PFSK-1 (cell line): ENCODE measurements at regions not wholly inside any gene's neighbourhood (a gene's known extent, or its start where the extent isn't known, plus 50 kb on each side); places are given as distances from the start of the nearest gene placed in this dataset.

ENCODE experiments used
- FOXP2 ChIP-seq: optimal IDR thresholded peaks from 2 replicates; pipeline ENCODE3; 2011; ENCODE audit warnings: borderline replicate concordance, control low read depth, inconsistent platforms; ENCODE audit not compliant: insufficient read depth; ENCODE audit errors: extremely low read length, extremely low read depth
- TAF1 ChIP-seq: IDR thresholded peaks from 2 replicates; pipeline ENCODE4 v1.6.1; 2012; ENCODE audit warnings: low read length, control low read depth, borderline replicate concordance; ENCODE audit not compliant: insufficient read depth
- TF ChIP-seq, protein P1 (sequence below), 2 experiments: IDR thresholded peaks; 2 replicates each; pipeline versions ENCODE4 v1.6.1 to v1.8.0; 2011 to 2012; ENCODE audit warnings: low read depth in 2 of 2, low read length in 2 of 2, control low read depth in 1 of 2, inconsistent platforms in 1 of 2, mild to moderate bottlenecking in 1 of 2, moderate library complexity in 1 of 2; ENCODE audit not compliant: insufficient read depth in 1 of 2

DNA sequence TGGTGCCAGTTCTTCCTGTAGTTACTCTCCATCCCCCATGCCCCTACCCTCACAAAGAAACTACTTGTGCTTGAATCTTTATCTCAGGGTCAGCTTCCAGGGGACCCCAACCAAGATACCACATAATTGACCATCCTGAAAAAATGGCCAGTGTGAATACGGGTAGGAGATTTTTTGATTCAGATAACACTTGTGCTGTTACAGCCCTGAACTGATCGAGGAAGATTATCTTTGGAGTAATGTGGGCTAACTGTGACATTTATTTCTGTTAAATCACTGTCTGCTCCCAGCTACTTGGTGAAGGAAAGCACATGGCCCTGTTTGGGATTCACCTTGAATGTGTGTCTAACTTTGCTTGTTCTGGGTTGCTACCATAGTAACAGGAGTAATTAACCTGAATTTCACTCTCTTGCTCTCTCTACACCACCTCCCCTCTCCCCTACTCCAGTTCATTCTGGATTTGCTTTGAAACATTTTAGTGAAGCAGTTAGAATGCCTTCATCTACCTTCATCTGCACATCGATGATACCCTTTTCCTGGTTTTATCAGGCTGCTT, 219.6 kb upstream of the CHD6 start:
- no peak for TF ChIP-seq TAF1
- TF ChIP-seq, protein P1, sequence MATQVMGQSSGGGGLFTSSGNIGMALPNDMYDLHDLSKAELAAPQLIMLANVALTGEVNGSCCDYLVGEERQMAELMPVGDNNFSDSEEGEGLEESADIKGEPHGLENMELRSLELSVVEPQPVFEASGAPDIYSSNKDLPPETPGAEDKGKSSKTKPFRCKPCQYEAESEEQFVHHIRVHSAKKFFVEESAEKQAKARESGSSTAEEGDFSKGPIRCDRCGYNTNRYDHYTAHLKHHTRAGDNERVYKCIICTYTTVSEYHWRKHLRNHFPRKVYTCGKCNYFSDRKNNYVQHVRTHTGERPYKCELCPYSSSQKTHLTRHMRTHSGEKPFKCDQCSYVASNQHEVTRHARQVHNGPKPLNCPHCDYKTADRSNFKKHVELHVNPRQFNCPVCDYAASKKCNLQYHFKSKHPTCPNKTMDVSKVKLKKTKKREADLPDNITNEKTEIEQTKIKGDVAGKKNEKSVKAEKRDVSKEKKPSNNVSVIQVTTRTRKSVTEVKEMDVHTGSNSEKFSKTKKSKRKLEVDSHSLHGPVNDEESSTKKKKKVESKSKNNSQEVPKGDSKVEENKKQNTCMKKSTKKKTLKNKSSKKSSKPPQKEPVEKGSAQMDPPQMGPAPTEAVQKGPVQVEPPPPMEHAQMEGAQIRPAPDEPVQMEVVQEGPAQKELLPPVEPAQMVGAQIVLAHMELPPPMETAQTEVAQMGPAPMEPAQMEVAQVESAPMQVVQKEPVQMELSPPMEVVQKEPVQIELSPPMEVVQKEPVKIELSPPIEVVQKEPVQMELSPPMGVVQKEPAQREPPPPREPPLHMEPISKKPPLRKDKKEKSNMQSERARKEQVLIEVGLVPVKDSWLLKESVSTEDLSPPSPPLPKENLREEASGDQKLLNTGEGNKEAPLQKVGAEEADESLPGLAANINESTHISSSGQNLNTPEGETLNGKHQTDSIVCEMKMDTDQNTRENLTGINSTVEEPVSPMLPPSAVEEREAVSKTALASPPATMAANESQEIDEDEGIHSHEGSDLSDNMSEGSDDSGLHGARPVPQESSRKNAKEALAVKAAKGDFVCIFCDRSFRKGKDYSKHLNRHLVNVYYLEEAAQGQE (IDR thresholded peaks at IDR 0.05; ENCODE audit: insufficient read depth in 1 of 2, low read depth in 2 of 2, low read length in 2 of 2): no peak
- no peak for TF ChIP-seq FOXP2
